Panc1 (cell line): ENCODE measurements at regions not wholly inside any gene's neighbourhood (a gene's known extent, or its start where the extent isn't known, plus 50 kb on each side); places are given as distances from the start of the nearest gene placed in this dataset.

ENCODE experiments used
- ATAC-seq: fragments of 200-7000 bp; cut with Tn5 transposase; 2 replicates; pipeline ENCODE4 v1.9.1; 2020; ENCODE audit warnings: mild to moderate bottlenecking, moderate library complexity
- BruUV-seq: library from RNA; stranded (reverse); fragments of 400-500 nt; replicated peaks from 2 replicates; lab custom pipeline; 2021; lab: Mats Ljungman, UMichigan
- CTCF ChIA-PET: fragments of 300-600 bp; sonication (Branson Sonifier 250); formaldehyde crosslinking; loops from one replicate; lab custom pipeline; 2022; ENCODE audit warnings: antibody characterized with exemption; lab: Charles Lee
- POLR2A ChIA-PET: fragments of 300-600 bp; sonication (Branson Sonifier 250); formaldehyde crosslinking; loops from one replicate; lab custom pipeline; 2022; ENCODE audit warnings: antibody characterized with exemption; lab: Charles Lee
- DNase-seq: peaks from one replicate; pipeline ENCODE4 v3.0.0-alpha.2; 2010; ENCODE audit warnings: low read depth, low spot score
- H3K27ac ChIP-seq: 2 replicates; pipeline ENCODE4 v1.5.1; 2011; ENCODE audit warnings: mild to moderate bottlenecking, low read length, inconsistent platforms
- H3K27me3 ChIP-seq: fragments of 200-500 bp; sonication (Bioruptor generic); 2 replicates; pipeline ENCODE4 v1.6.0; 2014; ENCODE audit warnings: low read length, inconsistent platforms; ENCODE audit not compliant: control insufficient read depth, insufficient read depth
- H3K36me3 ChIP-seq: fragments of 200-500 bp; sonication (Bioruptor generic); 2 replicates; pipeline ENCODE4 v1.5.1; 2014; ENCODE audit warnings: inconsistent platforms, mild to moderate bottlenecking, low read length, moderate library complexity; ENCODE audit not compliant: control insufficient read depth, insufficient read depth
- H3K4me1 ChIP-seq: 2 replicates; pipeline ENCODE4 v1.5.1; 2011; ENCODE audit warnings: inconsistent platforms, mild to moderate bottlenecking, low read length, moderate library complexity; ENCODE audit not compliant: control insufficient read depth, insufficient read depth
- H3K4me3 ChIP-seq, 2 experiments: 2 replicates each; pipeline ENCODE4 v1.5.1; 2011 to 2012; ENCODE audit warnings: low read depth in 2 of 2, low read length in 2 of 2, mild to moderate bottlenecking in 2 of 2, inconsistent platforms in 1 of 2, moderate library complexity in 1 of 2
- H3K9me3 ChIP-seq: fragments of 200-500 bp; sonication (Bioruptor generic); 2 replicates; pipeline ENCODE4 v1.5.1; 2014; ENCODE audit warnings: low read depth, mild to moderate bottlenecking, inconsistent platforms, low read length, moderate library complexity; ENCODE audit not compliant: control insufficient read depth, insufficient read depth
- CTCF ChIP-seq: fragments of 450-650 bp; IDR thresholded peaks from 2 replicates; pipeline ENCODE4 v1.5.1; 2017; ENCODE audit warnings: mild to moderate bottlenecking
- POLR2AphosphoS5 ChIP-seq: IDR thresholded peaks from 2 replicates; pipeline ENCODE4 v1.6.1; 2012; ENCODE audit warnings: mild to moderate bottlenecking, low read depth, low read length, moderate library complexity
- SIN3A ChIP-seq: IDR thresholded peaks from 2 replicates; pipeline ENCODE4 v1.6.1; 2012; ENCODE audit warnings: low read depth, mild to moderate bottlenecking, low read length, moderate library complexity, borderline replicate concordance; ENCODE audit not compliant: insufficient read depth
- TCF7L2 ChIP-seq: IDR thresholded peaks from 2 replicates; pipeline ENCODE4 v1.6.1; 2011; ENCODE audit warnings: mild to moderate bottlenecking, low read depth, low read length, inconsistent platforms
- in situ Hi-C: cut with HindIII; loops from 2 replicates; pipeline ENCODE4 v1.10.0; 2016; ENCODE audit warnings: low sequenced_read_pairs, low pct_unique_long_range_greater_than_20kb
- intact Hi-C: fragments of 100-400 bp; cut with micrococcal nuclease; formaldehyde crosslinking; loops from one replicate; pipeline ENCODE4 v1.10.0; 2022; ENCODE audit not compliant: unreplicated experiment
- TF ChIP-seq, protein P1 (sequence below), 2 experiments: IDR thresholded peaks; 2 replicates each; pipeline ENCODE4 v1.6.1; 2011 to 2012; ENCODE audit warnings: low read depth in 2 of 2, control low read depth in 1 of 2, low read length in 1 of 2, mild to moderate bottlenecking in 1 of 2, moderate library complexity in 1 of 2; ENCODE audit not compliant: insufficient read depth in 1 of 2

- in situ Hi-C loops (no loop called here), intact Hi-C loops (no loop called here)
- Histone ChIP-seq H3K27ac (no peak overlapping the region), H3K4me1 (no peaks in the 10 kb centered on the region), H3K27me3 (peaks cover 4% of the 10 kb centered on the region; the same call in 1 of the 2 replicates), H3K9me3 (no peaks in the 10 kb centered on the region), H3K4me3 (no peak overlapping the region), H3K36me3 (no peaks in the 10 kb centered on the region)
- no peak for DNase-seq
- ATAC-seq = no peak
- CTCF ChIA-PET = no interaction called here
- POLR2A ChIA-PET = no interaction called here
- no TSS peak for BruUV-seq
- TF ChIP-seq CTCF (no peak), SIN3A (no peak), TCF7L2 (no peak)
- TF ChIP-seq, protein P1, sequence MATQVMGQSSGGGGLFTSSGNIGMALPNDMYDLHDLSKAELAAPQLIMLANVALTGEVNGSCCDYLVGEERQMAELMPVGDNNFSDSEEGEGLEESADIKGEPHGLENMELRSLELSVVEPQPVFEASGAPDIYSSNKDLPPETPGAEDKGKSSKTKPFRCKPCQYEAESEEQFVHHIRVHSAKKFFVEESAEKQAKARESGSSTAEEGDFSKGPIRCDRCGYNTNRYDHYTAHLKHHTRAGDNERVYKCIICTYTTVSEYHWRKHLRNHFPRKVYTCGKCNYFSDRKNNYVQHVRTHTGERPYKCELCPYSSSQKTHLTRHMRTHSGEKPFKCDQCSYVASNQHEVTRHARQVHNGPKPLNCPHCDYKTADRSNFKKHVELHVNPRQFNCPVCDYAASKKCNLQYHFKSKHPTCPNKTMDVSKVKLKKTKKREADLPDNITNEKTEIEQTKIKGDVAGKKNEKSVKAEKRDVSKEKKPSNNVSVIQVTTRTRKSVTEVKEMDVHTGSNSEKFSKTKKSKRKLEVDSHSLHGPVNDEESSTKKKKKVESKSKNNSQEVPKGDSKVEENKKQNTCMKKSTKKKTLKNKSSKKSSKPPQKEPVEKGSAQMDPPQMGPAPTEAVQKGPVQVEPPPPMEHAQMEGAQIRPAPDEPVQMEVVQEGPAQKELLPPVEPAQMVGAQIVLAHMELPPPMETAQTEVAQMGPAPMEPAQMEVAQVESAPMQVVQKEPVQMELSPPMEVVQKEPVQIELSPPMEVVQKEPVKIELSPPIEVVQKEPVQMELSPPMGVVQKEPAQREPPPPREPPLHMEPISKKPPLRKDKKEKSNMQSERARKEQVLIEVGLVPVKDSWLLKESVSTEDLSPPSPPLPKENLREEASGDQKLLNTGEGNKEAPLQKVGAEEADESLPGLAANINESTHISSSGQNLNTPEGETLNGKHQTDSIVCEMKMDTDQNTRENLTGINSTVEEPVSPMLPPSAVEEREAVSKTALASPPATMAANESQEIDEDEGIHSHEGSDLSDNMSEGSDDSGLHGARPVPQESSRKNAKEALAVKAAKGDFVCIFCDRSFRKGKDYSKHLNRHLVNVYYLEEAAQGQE (IDR thresholded peaks at IDR 0.05; ENCODE audit: insufficient read depth in 1 of 2, low read depth in 2 of 2, low read length in 1 of 2) = no peak
Observed at GRCh38 chr19:28457620-28458019, 755.3 kb downstream of the UQCRFS1 start.

- H3K27me3 ChIP-seq = peaks cover 4% of the 10 kb centered on the region; the same call in 1 of the 2 replicates
- no peaks in the 10 kb centered on the region for H3K4me1 ChIP-seq
- TF ChIP-seq POLR2AphosphoS5 (no peak), TCF7L2 (no peak), CTCF (no peak), SIN3A (no peak)
- TF ChIP-seq, protein P1 (IDR thresholded peaks at IDR 0.05; ENCODE audit: insufficient read depth in 1 of 2, low read depth in 2 of 2, low read length in 1 of 2) = no peak
- ChIA-PET POLR2A (no interaction called here), CTCF (no interaction called here)
- no peak for DNase-seq
- intact Hi-C loops (no loop called here), in situ Hi-C loops (no loop called here)
- no peak for ATAC-seq
- H3K36me3 ChIP-seq = no peaks in the 10 kb centered on the region
- no peak overlapping the region for H3K27ac ChIP-seq
- BruUV-seq = no TSS peak
- H3K9me3 ChIP-seq = no peaks in the 10 kb centered on the region
- no peak overlapping the region for H3K4me3 ChIP-seq
Observed at GRCh38 chr19:28456708-28457320, 756.1 kb downstream of the UQCRFS1 start.
